ENCODE measurements at regions not wholly inside any gene's neighbourhood (a gene's known extent, or its start where the extent isn't known, plus 50 kb on each side); places are given as distances from the start of the nearest gene placed in this dataset.

DNA sequence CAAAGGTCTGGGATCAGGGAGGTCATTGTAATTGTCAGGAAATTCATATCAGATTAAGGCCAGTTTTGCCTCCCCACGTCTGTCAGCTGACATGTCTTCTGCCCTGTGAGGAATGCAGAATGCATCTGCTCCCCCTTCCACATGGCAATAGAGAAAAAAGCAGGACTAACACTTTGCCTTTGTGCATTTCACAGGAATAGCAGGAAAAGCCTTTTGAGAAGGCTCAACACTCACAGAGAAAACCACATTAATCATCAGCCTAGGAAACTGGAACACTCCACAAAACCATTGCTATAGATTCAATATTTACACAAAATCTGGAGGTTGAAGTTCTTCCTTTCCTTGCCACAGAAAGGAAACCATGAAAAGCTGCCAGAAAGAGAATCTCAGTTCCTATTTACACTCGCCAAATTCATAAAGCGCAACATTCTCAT is 165.2 kb upstream of the HES1 start:
- TF ChIP-seq POLR2AphosphoS5 (IDR thresholded peaks at IDR 0.05) (no peak), POLR2A (IDR thresholded peaks at IDR 0.05) (no peak)
- TF ChIP-seq, protein P1, sequence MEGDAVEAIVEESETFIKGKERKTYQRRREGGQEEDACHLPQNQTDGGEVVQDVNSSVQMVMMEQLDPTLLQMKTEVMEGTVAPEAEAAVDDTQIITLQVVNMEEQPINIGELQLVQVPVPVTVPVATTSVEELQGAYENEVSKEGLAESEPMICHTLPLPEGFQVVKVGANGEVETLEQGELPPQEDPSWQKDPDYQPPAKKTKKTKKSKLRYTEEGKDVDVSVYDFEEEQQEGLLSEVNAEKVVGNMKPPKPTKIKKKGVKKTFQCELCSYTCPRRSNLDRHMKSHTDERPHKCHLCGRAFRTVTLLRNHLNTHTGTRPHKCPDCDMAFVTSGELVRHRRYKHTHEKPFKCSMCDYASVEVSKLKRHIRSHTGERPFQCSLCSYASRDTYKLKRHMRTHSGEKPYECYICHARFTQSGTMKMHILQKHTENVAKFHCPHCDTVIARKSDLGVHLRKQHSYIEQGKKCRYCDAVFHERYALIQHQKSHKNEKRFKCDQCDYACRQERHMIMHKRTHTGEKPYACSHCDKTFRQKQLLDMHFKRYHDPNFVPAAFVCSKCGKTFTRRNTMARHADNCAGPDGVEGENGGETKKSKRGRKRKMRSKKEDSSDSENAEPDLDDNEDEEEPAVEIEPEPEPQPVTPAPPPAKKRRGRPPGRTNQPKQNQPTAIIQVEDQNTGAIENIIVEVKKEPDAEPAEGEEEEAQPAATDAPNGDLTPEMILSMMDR (IDR thresholded peaks at IDR 0.05): no peak
